Keratinocyte (primary cell): ENCODE measurements at regions not wholly inside any gene's neighbourhood (a gene's known extent, or its start where the extent isn't known, plus 50 kb on each side); places are given as distances from the start of the nearest gene placed in this dataset.

Experiments
- DNase-seq: peaks from one replicate; pipeline ENCODE4 v3.0.0-alpha.2; 2011; ENCODE audit warnings: low read depth, missing footprints, low spot score
- FAIRE-seq: peaks from 2 replicates; lab custom pipeline; 2011; peaks lifted over from hg19 to GRCh38; lab: Jason Lieb, UNC
- H2AFZ ChIP-seq: 2 replicates; pipeline ENCODE4 v1.6.0; 2012; ENCODE audit warnings: low read length, control low read depth, inconsistent platforms; ENCODE audit not compliant: control insufficient read depth
- H3K27ac ChIP-seq: 2 replicates; pipeline ENCODE4 v1.5.1; 2011; ENCODE audit warnings: low read length; ENCODE audit not compliant: control insufficient read depth, insufficient read depth
- H3K27me3 ChIP-seq: 3 replicates; pipeline ENCODE4 v1.6.0; 2011; ENCODE audit warnings: low read length; ENCODE audit not compliant: control insufficient read depth, insufficient read depth; ENCODE audit errors: extremely low read depth
- H3K36me3 ChIP-seq, 2 experiments: 2 replicates in 1 of 2; 3 replicates in 1 of 2; pipeline ENCODE4 v1.5.1; 2011; ENCODE audit warnings: low read length in 2 of 2, mild to moderate bottlenecking in 1 of 2; ENCODE audit not compliant: control insufficient read depth in 2 of 2, insufficient read depth in 2 of 2; ENCODE audit errors: extremely low read depth in 1 of 2
- H3K4me1 ChIP-seq: 3 replicates; pipeline ENCODE4 v1.5.1; 2011; ENCODE audit warnings: low read length; ENCODE audit not compliant: control insufficient read depth, insufficient read depth; ENCODE audit errors: extremely low read depth
- H3K4me2 ChIP-seq: 3 replicates; pipeline ENCODE4 v1.6.0; 2011; ENCODE audit warnings: low read depth, low read length; ENCODE audit not compliant: control insufficient read depth, insufficient read depth; ENCODE audit errors: extremely low read depth
- H3K4me3 ChIP-seq, 3 experiments: fragments of 200-600 bp in 1 of 3; sonication (generic) in 1 of 3; 2 replicates in 2 of 3; 3 replicates in 1 of 3; pipeline ENCODE4 v1.5.1; 2011 to 2016; ENCODE audit warnings: low read length in 3 of 3, mild to moderate bottlenecking in 3 of 3, control low read depth in 2 of 3, inconsistent platforms in 1 of 3, low read depth in 1 of 3, mixed read lengths in 1 of 3, mixed run types in 1 of 3, moderate library complexity in 1 of 3; ENCODE audit not compliant: control insufficient read depth in 2 of 3, insufficient read depth in 2 of 3; ENCODE audit errors: extremely low read depth in 1 of 3
- H3K79me2 ChIP-seq: 2 replicates; pipeline ENCODE4 v1.6.0; 2012; ENCODE audit warnings: low read length; ENCODE audit not compliant: control insufficient read depth, insufficient read depth
- H3K9ac ChIP-seq: 3 replicates; pipeline ENCODE4 v1.6.0; 2011; ENCODE audit warnings: low read length; ENCODE audit not compliant: control insufficient read depth, insufficient read depth; ENCODE audit errors: extremely low read depth
- H3K9me1 ChIP-seq: 3 replicates; pipeline ENCODE4 v1.6.0; 2011; ENCODE audit warnings: low read length; ENCODE audit not compliant: control insufficient read depth, insufficient read depth; ENCODE audit errors: extremely low read depth
- H3K9me3 ChIP-seq: 2 replicates; pipeline ENCODE4 v1.5.1; 2012; ENCODE audit warnings: low read depth, low read length; ENCODE audit not compliant: control insufficient read depth
- H4K20me1 ChIP-seq: 3 replicates; pipeline ENCODE4 v1.6.0; 2011; ENCODE audit warnings: low read length; ENCODE audit not compliant: control insufficient read depth, insufficient read depth; ENCODE audit errors: extremely low read depth
- CTCF ChIP-seq, 3 experiments: IDR thresholded peaks in 1 of 3; conservative IDR thresholded peaks in 1 of 3; optimal IDR thresholded peaks in 1 of 3; 2 replicates in 2 of 3; 3 replicates in 1 of 3; pipeline versions ENCODE3 to v1.5.1; 2011; ENCODE audit warnings: low read length in 3 of 3, mild to moderate bottlenecking in 3 of 3, moderate library complexity in 2 of 3, control low read depth in 1 of 3, inconsistent platforms in 1 of 3; ENCODE audit not compliant: insufficient read depth in 2 of 3; ENCODE audit errors: extremely low read depth in 1 of 3
- EZH2 ChIP-seq: IDR thresholded peaks from one replicate; pipeline ENCODE4 v1.6.1; 2012; ENCODE audit warnings: inconsistent platforms, mild to moderate bottlenecking, low read length, moderate library complexity
- dilution Hi-C: fragments of 300-500 bp; cut with MboI; formaldehyde crosslinking; loops from one replicate; pipeline ENCODE4 v1.7.0; 2020; ENCODE audit warnings: low sequenced_read_pairs; ENCODE audit not compliant: extremely low pct_ligation_motif_present

GRCh38 chr10:5297996-5298395 is 66.8 kb upstream of the UCN3 start:
- Histone ChIP-seq H2AFZ (no peak overlapping the region), H3K9ac (no peak overlapping the region), H3K4me2 (no peak overlapping the region), H4K20me1 (no peaks in the 10 kb centered on the region), H3K4me3 (no peak overlapping the region), H3K9me3 (no peaks in the 10 kb centered on the region), H3K9me1 (no peaks in the 10 kb centered on the region), H3K27me3 (no peaks in the 10 kb centered on the region), H3K27ac (no peak overlapping the region), H3K4me1 (peaks cover 15% of the 10 kb centered on the region), H3K79me2 (no peaks in the 10 kb centered on the region), H3K36me3 (no peaks in the 10 kb centered on the region)
- no peak for TF ChIP-seq EZH2
- FAIRE-seq (no peak), DNase-seq (no peak)
- dilution Hi-C loops = no loop called here

GRCh38 chr10:5299950-5300349 is 64.8 kb upstream of the UCN3 start:
- no peaks in the 10 kb centered on the region for H3K79me2 ChIP-seq
- no peak overlapping the region for H3K9ac ChIP-seq
- dilution Hi-C loops = no loop called here
- no peaks in the 10 kb centered on the region for H3K27me3 ChIP-seq
- H3K9me1 ChIP-seq = no peaks in the 10 kb centered on the region
- no peaks in the 10 kb centered on the region for H4K20me1 ChIP-seq
- no peak overlapping the region for H3K4me3 ChIP-seq
- peaks cover 5% of the 10 kb centered on the region for H3K4me1 ChIP-seq
- FAIRE-seq (no peak), DNase-seq (no peak)
- no peaks in the 10 kb centered on the region for H3K36me3 ChIP-seq
- TF ChIP-seq EZH2 (no peak), CTCF (optimal IDR thresholded peaks at IDR 0.05 in 1 of 3, IDR thresholded peaks at IDR 0.05 in 1 of 3, conservative IDR thresholded peaks at IDR 0.05 in 1 of 3; ENCODE audit: extremely low read depth in 1 of 3, insufficient read depth in 2 of 3, low read length in 3 of 3) (no peak)
- no peak overlapping the region for H3K4me2 ChIP-seq
- H3K27ac ChIP-seq = no peak overlapping the region
- no peak overlapping the region for H2AFZ ChIP-seq
- peaks cover 2% of the 10 kb centered on the region for H3K9me3 ChIP-seq

- Histone ChIP-seq H3K27me3 (no peaks in the 10 kb centered on the region), H3K9me3 (peaks cover 2% of the 10 kb centered on the region), H3K4me3 (no peak overlapping the region), H3K9me1 (no peaks in the 10 kb centered on the region), H3K79me2 (no peaks in the 10 kb centered on the region), H3K9ac (no peak overlapping the region), H4K20me1 (no peaks in the 10 kb centered on the region), H3K4me2 (no peak overlapping the region), H3K36me3 (no peaks in the 10 kb centered on the region), H2AFZ (no peak overlapping the region), H3K27ac (no peak overlapping the region), H3K4me1 (peaks cover 5% of the 10 kb centered on the region)
- no peak for TF ChIP-seq CTCF (optimal IDR thresholded peaks at IDR 0.05 in 1 of 3, IDR thresholded peaks at IDR 0.05 in 1 of 3, conservative IDR thresholded peaks at IDR 0.05 in 1 of 3; ENCODE audit: extremely low read depth in 1 of 3, insufficient read depth in 2 of 3, low read length in 3 of 3)
- TF ChIP-seq EZH2 = no peak
- DNase-seq (no peak), FAIRE-seq (no peak)
- dilution Hi-C loops = no loop called here
These were observed 61.3 kb upstream of the UCN3 start for GRCh38 chr10:5303504-5303903.
